Parathyroid adenoma (tissue), 2 donors: ENCODE measurements at regions not wholly inside any gene's neighbourhood (a gene's known extent, or its start where the extent isn't known, plus 50 kb on each side); places are given as distances from the start of the nearest gene placed in this dataset.
"Not testable (repeated sequence)": the region's sequence is repeated elsewhere in the genome, so short reads cannot be mapped to it uniquely, and the experiment has no call there.

Experiments used
- H2AFZ ChIP-seq: fragments of 300-600 bp; sonication (generic); one replicate; pipeline ENCODE4 v1.7.0; 2017; ENCODE audit warnings: antibody characterized with exemption, mild to moderate bottlenecking
- H3K27ac ChIP-seq: fragments of 300-600 bp; sonication (generic); one replicate; pipeline ENCODE4 v1.7.0; 2017
- H3K27me3 ChIP-seq: fragments of 300-600 bp; sonication (generic); one replicate; pipeline ENCODE4 v1.7.0; 2017; ENCODE audit warnings: low read length; ENCODE audit not compliant: control insufficient read depth, insufficient read depth
- H3K36me3 ChIP-seq: fragments of 300-600 bp; sonication (generic); one replicate; pipeline ENCODE4 v1.7.0; 2017; ENCODE audit warnings: low read length; ENCODE audit not compliant: control insufficient read depth, insufficient read depth
- H3K4me1 ChIP-seq: fragments of 300-600 bp; sonication (generic); one replicate; pipeline ENCODE4 v1.7.0; 2017; ENCODE audit warnings: control low read depth
- H3K4me2 ChIP-seq: fragments of 300-600 bp; sonication (generic); one replicate; pipeline ENCODE4 v1.7.0; 2017; ENCODE audit warnings: low read length
- H3K4me3 ChIP-seq: fragments of 300-600 bp; sonication (generic); one replicate; pipeline ENCODE4 v1.7.0; 2017; ENCODE audit warnings: low read depth, low read length
- H3K79me2 ChIP-seq: fragments of 300-600 bp; sonication (generic); one replicate; pipeline ENCODE4 v1.7.0; 2017; ENCODE audit warnings: control low read depth
- H3K9ac ChIP-seq: fragments of 300-600 bp; sonication (generic); one replicate; pipeline ENCODE4 v1.7.0; 2017; ENCODE audit warnings: mild to moderate bottlenecking
- H3K9me3 ChIP-seq: fragments of 300-600 bp; sonication (generic); one replicate; pipeline ENCODE4 v1.7.0; 2017; ENCODE audit warnings: low read length; ENCODE audit not compliant: control insufficient read depth
- CTCF ChIP-seq: fragments of 300-600 bp; sonication (generic); IDR thresholded peaks from one replicate; pipeline ENCODE4 v1.7.0; 2017; ENCODE audit warnings: antibody characterized with exemption, mild to moderate bottlenecking
- donor health status: primary hyperparathyroidism.

- H3K36me3 ChIP-seq, result no peaks in the 10 kb centered on the region
- H3K4me1 ChIP-seq, result no peaks in the 10 kb centered on the region
- H3K9ac ChIP-seq, result no peak overlapping the region
- no peak overlapping the region for H3K4me2 ChIP-seq
- no peaks in the 10 kb centered on the region for H3K9me3 ChIP-seq
- no peak overlapping the region for H3K27ac ChIP-seq
- no peak for TF ChIP-seq CTCF
- H3K27me3 ChIP-seq, result no peaks in the 10 kb centered on the region
- no peak overlapping the region for H2AFZ ChIP-seq
- no peaks in the 10 kb centered on the region for H3K79me2 ChIP-seq
- H3K4me3 ChIP-seq, result no peak overlapping the region
These were observed 297.5 kb downstream of the RPAP3 start for GRCh38 chr12:47408171-47408871.

- Histone ChIP-seq H3K27me3 (no peaks in the 10 kb centered on the region), H3K4me2 (no peak overlapping the region), H3K27ac (no peak overlapping the region), H3K9me3 (no peaks in the 10 kb centered on the region), H3K4me3 (no peak overlapping the region), H3K79me2 (no peaks in the 10 kb centered on the region), H3K4me1 (no peaks in the 10 kb centered on the region), H3K9ac (no peak overlapping the region), H2AFZ (no peak overlapping the region), H3K36me3 (no peaks in the 10 kb centered on the region)
- no peak for TF ChIP-seq CTCF
These were observed 298.2 kb downstream of the RPAP3 start for GRCh38 chr12:47407463-47408129.

GRCh38 chr12:47403681-47404080 lies 302.1 kb downstream of the RPAP3 start:
- H3K79me2 ChIP-seq, result no peaks in the 10 kb centered on the region
- H3K36me3 ChIP-seq, result no peaks in the 10 kb centered on the region
- H3K4me2 ChIP-seq, result no peak overlapping the region
- TF ChIP-seq CTCF, result no peak
- no peak overlapping the region for H3K9ac ChIP-seq
- H3K9me3 ChIP-seq, result no peaks in the 10 kb centered on the region
- no peaks in the 10 kb centered on the region for H3K27me3 ChIP-seq
- H3K4me3 ChIP-seq, result no peak overlapping the region
- no peak overlapping the region for H2AFZ ChIP-seq
- no peak overlapping the region for H3K27ac ChIP-seq
- H3K4me1 ChIP-seq, result no peaks in the 10 kb centered on the region

- not testable (repeated sequence) for H3K36me3 ChIP-seq, H3K4me3 ChIP-seq, H3K27me3 ChIP-seq, H2AFZ ChIP-seq, H3K4me1 ChIP-seq, H3K79me2 ChIP-seq, H3K4me2 ChIP-seq, H3K9me3 ChIP-seq, H3K9ac ChIP-seq, H3K27ac ChIP-seq
These were observed 304.6 kb downstream of the RPAP3 start for GRCh38 chr12:47401196-47401595.

- Histone ChIP-seq H3K9me3 (no peaks in the 10 kb centered on the region), H3K9ac (no peak overlapping the region), H3K4me1 (no peaks in the 10 kb centered on the region), H3K4me2 (no peak overlapping the region), H3K27ac (no peak overlapping the region), H3K4me3 (no peak overlapping the region), H3K79me2 (no peaks in the 10 kb centered on the region), H3K36me3 (no peaks in the 10 kb centered on the region), H2AFZ (no peak overlapping the region), H3K27me3 (no peaks in the 10 kb centered on the region)
- no peak for TF ChIP-seq CTCF
These were observed 305.6 kb downstream of the RPAP3 start for GRCh38 chr12:47400266-47400665.
